ENCODE measurements at regions not wholly inside any gene's neighbourhood (a gene's known extent, or its start where the extent isn't known, plus 50 kb on each side); places are given as distances from the start of the nearest gene placed in this dataset.

DNA sequence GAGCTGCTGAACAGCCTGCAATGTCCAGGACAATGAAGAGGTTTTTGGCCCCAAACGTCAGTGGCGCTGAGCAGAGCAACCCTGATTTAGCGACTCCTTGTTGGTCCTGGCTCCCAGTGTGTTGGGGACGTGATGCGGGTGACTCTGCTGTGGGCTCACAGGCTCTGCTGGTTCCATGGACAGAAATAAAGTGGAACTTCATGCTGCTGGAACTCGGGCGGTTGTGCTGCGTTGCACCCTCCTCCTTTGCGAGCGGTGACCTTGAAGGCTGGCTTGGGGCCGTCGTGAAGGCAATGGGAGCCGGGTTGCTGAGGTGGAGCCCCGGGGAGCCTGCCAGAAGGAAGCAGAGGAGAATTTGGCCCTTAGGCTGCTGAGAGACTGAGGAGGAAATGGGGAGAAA lies 122.6 kb upstream of the C1orf174 start:
- TF ChIP-seq, protein P1, sequence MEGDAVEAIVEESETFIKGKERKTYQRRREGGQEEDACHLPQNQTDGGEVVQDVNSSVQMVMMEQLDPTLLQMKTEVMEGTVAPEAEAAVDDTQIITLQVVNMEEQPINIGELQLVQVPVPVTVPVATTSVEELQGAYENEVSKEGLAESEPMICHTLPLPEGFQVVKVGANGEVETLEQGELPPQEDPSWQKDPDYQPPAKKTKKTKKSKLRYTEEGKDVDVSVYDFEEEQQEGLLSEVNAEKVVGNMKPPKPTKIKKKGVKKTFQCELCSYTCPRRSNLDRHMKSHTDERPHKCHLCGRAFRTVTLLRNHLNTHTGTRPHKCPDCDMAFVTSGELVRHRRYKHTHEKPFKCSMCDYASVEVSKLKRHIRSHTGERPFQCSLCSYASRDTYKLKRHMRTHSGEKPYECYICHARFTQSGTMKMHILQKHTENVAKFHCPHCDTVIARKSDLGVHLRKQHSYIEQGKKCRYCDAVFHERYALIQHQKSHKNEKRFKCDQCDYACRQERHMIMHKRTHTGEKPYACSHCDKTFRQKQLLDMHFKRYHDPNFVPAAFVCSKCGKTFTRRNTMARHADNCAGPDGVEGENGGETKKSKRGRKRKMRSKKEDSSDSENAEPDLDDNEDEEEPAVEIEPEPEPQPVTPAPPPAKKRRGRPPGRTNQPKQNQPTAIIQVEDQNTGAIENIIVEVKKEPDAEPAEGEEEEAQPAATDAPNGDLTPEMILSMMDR (IDR thresholded peaks at IDR 0.05) = no peak
- TF ChIP-seq POLR2A (IDR thresholded peaks at IDR 0.05) = no peak
